Pancreas (tissue), 10 donors: ENCODE measurements at regions not wholly inside any gene's neighbourhood (a gene's known extent, or its start where the extent isn't known, plus 50 kb on each side); places are given as distances from the start of the nearest gene placed in this dataset.

Experiments
- ATAC-seq, 4 donors: fragments of 200-7000 bp; cut with Tn5 transposase; one replicate each; pipeline versions ENCODE4 v1.8.0 to v1.9.1; 2020; ENCODE audit warnings: mild to moderate bottlenecking in 4 of 4, moderate library complexity in 4 of 4
- DNase-seq, 6 donors: peaks; one replicate each; pipeline ENCODE4 v3.0.0-alpha.2; 2020
- FAIRE-seq: peaks from 2 replicates; lab custom pipeline; 2012; peaks lifted over from hg19 to GRCh38; lab: Jason Lieb, UNC
- H3K27ac ChIP-seq, 4 donors: fragments of 200-600 bp; sonication (generic); 1 replicate in 3 of 4; 2 replicates in 1 of 4; pipeline versions ENCODE4 v1.5.0 to v1.8.0; 2020
- H3K27me3 ChIP-seq, 4 donors: fragments of 200-600 bp; one replicate each; pipeline ENCODE4 v1.8.0; 2021
- H3K36me3 ChIP-seq, 3 donors: fragments of 200-600 bp; sonication (generic) in 1 of 3; one replicate each; pipeline versions ENCODE4 v1.5.0 to v1.8.0; 2020 to 2021
- H3K4me1 ChIP-seq, 3 donors: fragments of 200-600 bp; one replicate each; pipeline ENCODE4 v1.8.0; 2021
- H3K4me3 ChIP-seq, 4 donors: fragments of 200-600 bp; sonication (generic) in 2 of 4; one replicate each; pipeline versions ENCODE4 v1.5.0 to v1.8.0; 2020 to 2021
- H3K9me3 ChIP-seq, 4 donors: fragments of 200-600 bp; one replicate each; pipeline ENCODE4 v1.8.0; 2021
- CTCF ChIP-seq, 4 donors: fragments of 200-600 bp; sonication (generic) in 3 of 4; IDR thresholded peaks; one replicate each; pipeline versions ENCODE4 v1.5.0 to v1.8.0; 2021; ENCODE audit warnings: antibody characterized with exemption in 4 of 4
- WGBS, 2 donors: extraction: QIAGEN DNeasy Blood & Tissue Kit; methylation state at CpG; one replicate each; pipeline ENCODE4 v1.1.7; 2013; 5-methylcytosine and 5-hydroxymethylcytosine counted together
- intact Hi-C, 3 donors: fragments of 100-400 bp; cut with DNase I; formaldehyde crosslinking; loops; one replicate each; pipeline versions ENCODE4 v1.11.1 to v1.14.2; 2022
- donor health status: healthy with polysubstance abuse.
- donor health status: DM: no; HTN: no; CAD: no; lungs with moderate emphysema.
- donor health status: DM: no; HTN: no; CAD: no.
- donor health status: control.
- donor health status: control.
- donor health status: Bipolar disorder and iron deficiency.
- donor health status: DM: yes; HTN: yes; CAD: no.
- donor health status: DM: no; HTN: no; CAD: no.
- donor health status: DM: no; HTN: no; CAD: no.
- donor health status: DM: yes; HTN: yes; CAD: no.

- Histone ChIP-seq H3K9me3 (no peaks in the 10 kb centered on the region), H3K36me3 (no peaks in the 10 kb centered on the region), H3K4me1 (no peaks in the 10 kb centered on the region), H3K4me3 (no peak overlapping the region), H3K27me3 (no peaks in the 10 kb centered on the region), H3K27ac (no peak overlapping the region)
- WGBS, 2 donors, result 25 to 35% methylated on average over 1 of the region's 1 CpG
- FAIRE-seq (no peak), DNase-seq (no peak), ATAC-seq (no peak)
- no peak for TF ChIP-seq CTCF (IDR thresholded peaks at IDR 0.05)
- intact Hi-C loops, result no loop called here
Measured at GRCh38 chr4:144289667-144290428, 149.3 kb upstream of the GYPA start.

GRCh38 chr4:144291164-144291563 lies 150.6 kb upstream of the GYPA start:
- Histone ChIP-seq H3K36me3 (no peaks in the 10 kb centered on the region), H3K4me1 (no peaks in the 10 kb centered on the region), H3K27ac (no peak overlapping the region), H3K9me3 (no peaks in the 10 kb centered on the region), H3K4me3 (no peak overlapping the region), H3K27me3 (no peaks in the 10 kb centered on the region)
- ATAC-seq (no peak), DNase-seq (no peak), FAIRE-seq (no peak)
- TF ChIP-seq CTCF (IDR thresholded peaks at IDR 0.05), result no peak
- intact Hi-C loops, result no loop called here
- 51 to 64% methylated on average over 4 of the region's 4 CpGs for WGBS, 2 donors

- Histone ChIP-seq H3K27me3 (no peaks in the 10 kb centered on the region), H3K4me1 (no peaks in the 10 kb centered on the region), H3K9me3 (no peaks in the 10 kb centered on the region), H3K4me3 (no peak overlapping the region), H3K36me3 (no peaks in the 10 kb centered on the region), H3K27ac (no peak overlapping the region)
- WGBS, 2 donors, result 58 to 60% methylated on average over 1 of the region's 1 CpG
- DNase-seq, result no peak
- FAIRE-seq, result no peak
- no peak for TF ChIP-seq CTCF (IDR thresholded peaks at IDR 0.05)
- ATAC-seq, result no peak
- intact Hi-C loops, result no loop called here
Measured at GRCh38 chr4:144294211-144294610, 153.7 kb upstream of the GYPA start.

GRCh38 chr4:144295286-144295995 lies 154.9 kb upstream of the GYPA start:
- Histone ChIP-seq H3K36me3 (no peaks in the 10 kb centered on the region), H3K4me1 (no peaks in the 10 kb centered on the region), H3K4me3 (no peak overlapping the region), H3K27me3 (no peaks in the 10 kb centered on the region), H3K27ac (no peak overlapping the region), H3K9me3 (no peaks in the 10 kb centered on the region)
- FAIRE-seq (no peak), ATAC-seq (no peak), DNase-seq (no peak)
- no peak for TF ChIP-seq CTCF (IDR thresholded peaks at IDR 0.05)
- intact Hi-C loops, result no loop called here
- WGBS, 2 donors, result 81 to 82% methylated on average over 8 of the region's 8 CpGs

- intact Hi-C loops, result no loop called here
Measured at GRCh38 chr4:144296941-144297340, 156.4 kb upstream of the GYPA start.

More at GRCh38 chr4:144296941-144297340, 156.4 kb upstream of the GYPA start:
- no peak for DNase-seq
- TF ChIP-seq CTCF (IDR thresholded peaks at IDR 0.05), result no peak
- H3K4me1 ChIP-seq, result no peaks in the 10 kb centered on the region
- H3K27ac ChIP-seq, result no peak overlapping the region
- H3K4me3 ChIP-seq, result no peak overlapping the region
- 81 to 95% methylated on average over 2 of the region's 2 CpGs for WGBS, 2 donors
- H3K27me3 ChIP-seq, result no peaks in the 10 kb centered on the region
- FAIRE-seq, result no peak
- H3K36me3 ChIP-seq, result no peaks in the 10 kb centered on the region
- H3K9me3 ChIP-seq, result no peaks in the 10 kb centered on the region
- ATAC-seq, result no peak
